COLO668 (cell line): ENCODE measurements at regions not wholly inside any gene's neighbourhood (a gene's known extent, or its start where the extent isn't known, plus 50 kb on each side); places are given as distances from the start of the nearest gene placed in this dataset.
"Not testable (repeated sequence)": the region's sequence is repeated elsewhere in the genome, so short reads cannot be mapped to it uniquely, and the experiment has no call there.

Experiments used
- DNase-seq: peaks from one replicate; lab custom pipeline; 2025; ENCODE audit not compliant: unreplicated experiment; lab: John Stamatoyannopoulos, UW

GRCh38 chr21:30104241-30104640, 62.4 kb downstream of the CLDN17 start:
- no peak for DNase-seq

- DNase-seq = no peak
Observed at GRCh38 chr21:30102871-30103270, 63.7 kb downstream of the CLDN17 start.

DNA sequence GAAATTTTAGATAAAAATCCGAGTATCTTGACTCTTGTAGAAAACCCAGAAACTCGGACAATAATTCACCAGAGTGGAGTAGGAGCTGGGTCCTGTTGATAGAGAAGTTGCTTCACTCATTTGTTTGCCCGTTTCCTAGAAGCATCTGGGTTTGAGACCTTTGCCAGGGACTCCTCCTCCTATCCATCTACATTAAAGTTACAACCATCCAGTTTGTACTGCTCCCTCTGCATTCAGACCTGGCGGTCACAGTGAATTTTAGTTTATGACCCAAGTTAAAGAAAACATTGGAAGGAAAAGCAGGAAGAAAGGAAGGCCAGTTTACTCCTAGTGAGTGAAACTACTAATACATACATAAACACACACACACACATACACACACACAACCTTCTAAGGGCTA, 64.6 kb downstream of the CLDN17 start:
- DNase-seq = no peak

GRCh38 chr21:30097791-30098190, 68.8 kb downstream of the CLDN17 start:
- no peak for DNase-seq

- no peak for DNase-seq
Observed at GRCh38 chr21:30083225-30083945, 83.2 kb downstream of the CLDN17 start.

DNA sequence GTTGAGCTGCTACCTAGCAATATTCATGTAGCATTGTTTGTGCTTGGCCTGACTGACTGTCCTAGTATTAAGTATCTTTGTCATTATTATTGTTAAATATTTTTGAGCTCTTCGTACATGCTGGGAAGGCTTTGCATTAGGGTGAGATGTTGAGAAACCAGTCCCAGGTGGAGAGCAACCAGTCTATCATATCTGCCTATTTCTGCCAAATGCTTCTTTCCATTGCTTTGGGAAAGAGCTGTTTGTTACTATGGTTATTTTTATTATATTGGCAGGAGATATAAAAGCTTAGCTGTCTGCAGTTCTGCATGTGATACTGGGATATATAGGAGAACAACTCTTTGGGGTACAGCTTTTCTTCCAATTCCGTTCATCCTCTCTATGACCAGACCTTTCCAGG, 85.1 kb downstream of the CLDN17 start:
- DNase-seq = no peak

DNA sequence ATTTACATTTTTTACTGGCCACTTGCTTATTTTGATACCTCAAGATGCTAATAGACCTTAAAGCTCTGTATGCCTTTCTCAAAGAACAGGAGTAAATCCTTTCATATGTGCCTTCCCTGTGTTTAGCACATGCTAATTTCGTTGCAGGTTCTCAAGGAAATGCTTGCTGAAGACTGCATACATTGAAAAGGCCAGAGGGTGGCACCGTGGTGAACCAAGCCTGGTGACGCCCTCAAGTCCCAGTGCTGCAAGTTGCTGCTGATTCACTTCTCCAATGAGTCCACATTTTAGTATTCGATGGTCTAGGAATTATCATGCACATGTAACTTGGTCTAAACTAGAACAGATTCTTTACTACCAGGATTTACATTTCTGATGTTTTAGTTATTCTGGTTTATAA, 94.1 kb downstream of the CLDN17 start:
- no peak for DNase-seq

DNA sequence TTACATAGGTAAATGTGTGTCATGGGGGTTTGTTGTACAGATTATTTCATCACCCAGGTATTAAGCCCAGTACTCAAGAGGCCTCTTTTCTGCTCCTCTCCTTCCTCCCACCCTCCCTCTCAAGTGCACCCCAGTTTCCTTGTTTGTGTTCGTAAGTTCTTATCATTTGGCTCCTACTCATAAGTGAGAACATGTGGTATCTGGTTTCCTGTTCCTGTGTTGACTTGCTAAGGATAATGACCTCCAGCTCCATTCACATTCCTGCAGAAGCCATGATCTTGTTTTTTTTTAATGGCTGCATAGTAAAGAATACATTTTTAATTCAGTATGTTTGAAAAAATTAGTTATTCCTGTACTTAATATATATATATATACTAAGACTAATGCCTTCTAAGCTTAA, 107.7 kb downstream of the CLDN17 start:
- no peak for DNase-seq

GRCh38 chr21:30057108-30057507, 109.5 kb downstream of the CLDN17 start:
- no peak for DNase-seq

- no peak for DNase-seq
Observed at GRCh38 chr21:30048570-30048969, 108.8 kb upstream of the GRIK1 start.

GRCh38 chr21:30044447-30045064, 104.8 kb upstream of the GRIK1 start:
- DNase-seq = peak; percentile 8

DNA sequence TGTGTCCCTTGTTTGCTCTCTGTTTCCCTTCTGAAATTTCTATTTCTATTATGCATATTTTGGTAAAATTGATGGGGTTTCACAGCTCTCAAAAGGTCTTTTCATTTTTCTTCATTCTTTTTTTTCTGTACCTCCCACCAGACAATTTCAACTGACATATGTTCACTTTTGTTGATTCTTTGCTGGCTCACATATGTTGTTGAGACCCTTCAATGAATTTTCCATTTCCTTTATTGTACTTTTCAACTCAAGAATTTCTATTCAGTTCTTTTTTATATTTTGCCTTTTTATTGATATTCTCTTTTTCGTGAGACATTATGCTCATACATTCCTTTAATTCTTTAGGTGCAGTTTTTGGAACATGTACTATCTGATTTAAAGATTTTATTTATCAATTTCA, 102.6 kb upstream of the GRIK1 start:
- no peak for DNase-seq

- DNase-seq = no peak
Observed at GRCh38 chr21:30033441-30033840, 93.6 kb upstream of the GRIK1 start.

- DNase-seq = no peak
Observed at GRCh38 chr21:30030416-30030815, 90.6 kb upstream of the GRIK1 start.

DNA sequence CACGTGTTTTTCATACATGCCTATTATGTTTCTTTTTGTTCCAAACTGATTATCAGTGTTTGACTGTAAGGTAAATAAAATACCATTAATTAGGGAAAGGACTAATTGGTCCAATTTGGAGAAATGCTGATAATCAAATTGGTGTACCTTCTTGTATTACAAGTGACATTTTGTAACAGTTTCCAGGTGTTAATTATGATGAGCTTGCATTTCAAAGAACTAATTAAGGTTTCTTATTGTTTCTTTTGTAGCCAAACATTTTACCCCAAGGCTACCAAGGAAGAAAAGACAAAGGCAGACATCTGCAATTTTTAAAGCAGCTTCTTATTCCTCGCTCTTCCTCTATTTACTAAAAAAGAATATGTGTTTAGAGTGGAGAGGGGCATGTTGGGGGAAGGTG, 88.7 kb upstream of the GRIK1 start:
- DNase-seq = no peak

DNA sequence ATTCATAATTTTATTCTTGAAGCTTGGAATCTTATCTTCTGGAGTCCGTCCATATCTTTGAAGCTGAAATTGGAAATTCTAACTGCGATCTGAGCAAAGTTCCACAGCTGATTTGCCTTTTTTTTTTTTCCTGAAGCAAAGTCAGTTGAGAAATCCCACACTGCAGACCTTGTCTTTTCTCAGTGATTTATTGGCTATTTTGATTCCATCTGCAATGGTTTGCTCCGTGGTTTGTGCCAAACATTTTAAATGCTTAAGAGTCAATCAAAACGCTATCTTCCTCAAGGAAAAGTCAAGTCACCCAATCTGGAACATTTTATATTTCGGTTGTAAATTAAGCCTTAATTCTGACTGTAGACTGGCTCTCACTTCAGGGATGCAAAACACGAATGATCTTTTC, 88.2 kb upstream of the GRIK1 start:
- no peak for DNase-seq

- DNase-seq = not testable (repeated sequence)
Observed at GRCh38 chr21:30023056-30023455, 83.3 kb upstream of the GRIK1 start.

DNA sequence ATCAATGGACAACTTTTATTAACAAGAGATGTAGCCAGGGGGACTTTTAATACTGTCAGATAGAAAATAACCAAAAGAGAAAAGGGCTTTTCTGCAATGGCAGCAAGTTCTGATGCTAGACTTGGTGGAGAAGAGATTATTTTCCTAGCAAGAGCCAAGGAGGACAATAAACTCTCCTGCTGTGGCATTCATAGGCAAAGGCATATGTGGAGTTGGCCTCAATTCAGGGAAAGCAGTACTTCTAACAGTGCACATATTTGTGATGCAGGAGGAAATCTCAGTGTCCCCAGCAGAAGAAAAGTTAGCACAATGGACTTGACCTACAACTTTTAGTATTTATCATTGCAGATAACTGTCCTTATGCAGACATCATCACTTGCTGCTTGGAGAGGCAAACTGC, 75.1 kb upstream of the GRIK1 start:
- no peak for DNase-seq

DNA sequence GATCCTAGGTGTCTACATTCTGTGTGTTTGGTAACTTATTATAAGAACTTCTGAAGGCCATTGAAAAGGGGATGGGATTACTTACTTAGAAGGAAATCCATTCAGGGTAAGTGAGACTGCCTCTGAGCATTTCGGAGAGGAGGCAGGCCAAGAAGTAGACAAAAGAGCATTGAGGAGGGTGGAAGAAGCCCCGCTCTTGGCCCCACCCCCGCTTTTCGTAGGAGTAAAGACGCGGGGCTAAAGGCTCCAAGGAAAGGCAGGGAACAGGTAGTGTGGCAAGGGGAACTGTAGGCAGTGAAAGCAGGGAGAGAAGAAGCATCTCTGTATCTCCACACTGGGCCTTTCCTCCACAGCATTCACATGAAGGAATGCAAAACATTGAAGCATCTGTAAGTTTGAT, 51.8 kb upstream of the GRIK1 start:
- DNase-seq = no peak

DNA sequence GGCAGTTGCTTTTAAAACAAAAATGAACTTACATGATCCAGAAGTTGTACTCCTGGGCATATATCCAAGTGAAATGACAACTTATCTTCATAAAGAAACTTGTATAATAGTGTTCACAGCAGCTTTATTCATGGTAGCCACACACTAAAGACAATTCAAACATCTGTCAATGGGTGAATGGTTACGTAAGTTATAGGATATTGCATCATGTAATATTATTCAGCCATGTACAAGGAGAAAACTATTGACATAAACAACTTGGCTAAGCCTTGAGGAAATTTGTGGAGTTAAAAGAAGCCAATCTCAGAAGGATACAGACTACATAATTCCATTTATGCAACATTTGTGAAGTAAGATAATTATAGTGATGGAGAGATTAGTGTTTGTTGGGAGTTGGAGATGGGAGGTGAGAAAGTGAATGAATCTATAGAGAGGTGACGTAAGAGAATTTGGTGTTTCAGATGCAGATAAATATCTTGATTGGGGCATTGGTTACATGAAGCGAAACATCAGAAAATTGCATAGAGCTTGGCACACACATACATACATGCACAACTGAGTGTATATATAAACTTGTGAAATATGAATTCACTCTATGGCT, 49.9 kb upstream of the GRIK1 start:
- no peak for DNase-seq
